GM23248 (cell line): ENCODE measurements at regions not wholly inside any gene's neighbourhood (a gene's known extent, or its start where the extent isn't known, plus 50 kb on each side); places are given as distances from the start of the nearest gene placed in this dataset.

Source experiments
- DNase-seq: peaks from one replicate; pipeline ENCODE4 v3.0.0-alpha.2; 2015
- H2AFZ ChIP-seq: fragments of 200-600 bp; sonication (generic); 2 replicates; pipeline ENCODE4 v1.6.1; 2016; ENCODE audit warnings: antibody characterized with exemption
- H3F3A ChIP-seq: fragments of 200-600 bp; sonication (generic); 2 replicates; pipeline ENCODE4 v1.6.1; 2016; ENCODE audit warnings: mild to moderate bottlenecking, antibody characterized with exemption, mixed run types; ENCODE audit not compliant: insufficient read depth
- H3K27ac ChIP-seq: fragments of 200-600 bp; sonication (generic); 2 replicates; pipeline ENCODE4 v1.5.1; 2016; ENCODE audit warnings: mild to moderate bottlenecking
- H3K27me3 ChIP-seq: fragments of 200-600 bp; sonication (generic); replicated peaks from 2 replicates; pipeline ENCODE4 v1.6.1; 2016; ENCODE audit warnings: mild to moderate bottlenecking; ENCODE audit not compliant: insufficient read depth
- H3K36me3 ChIP-seq: fragments of 200-600 bp; sonication (generic); 2 replicates; pipeline ENCODE4 v1.6.1; 2016; ENCODE audit warnings: low read depth, mild to moderate bottlenecking
- H3K4me1 ChIP-seq: fragments of 200-600 bp; sonication (generic); 2 replicates; pipeline ENCODE4 v1.6.1; 2016; ENCODE audit warnings: mild to moderate bottlenecking; ENCODE audit not compliant: insufficient read depth
- H3K4me2 ChIP-seq: fragments of 200-600 bp; sonication (generic); one replicate; pipeline ENCODE4 v1.6.1; 2016; ENCODE audit warnings: mild to moderate bottlenecking; ENCODE audit not compliant: unreplicated experiment
- H3K4me3 ChIP-seq: fragments of 200-600 bp; sonication (generic); 2 replicates; pipeline ENCODE4 v1.5.1; 2016; ENCODE audit warnings: mild to moderate bottlenecking
- H3K79me2 ChIP-seq: fragments of 200-600 bp; sonication (generic); 2 replicates; pipeline ENCODE4 v1.6.1; 2016; ENCODE audit warnings: mild to moderate bottlenecking; ENCODE audit not compliant: insufficient read depth
- H3K9ac ChIP-seq: fragments of 200-600 bp; sonication (generic); 2 replicates; pipeline ENCODE4 v1.6.1; 2016; ENCODE audit warnings: mild to moderate bottlenecking
- H3K9me2 ChIP-seq: fragments of 200-600 bp; sonication (generic); 2 replicates; pipeline ENCODE4 v1.6.1; 2016; ENCODE audit warnings: mixed run types, mild to moderate bottlenecking, moderate library complexity; ENCODE audit not compliant: insufficient read depth
- H3K9me3 ChIP-seq: fragments of 200-600 bp; sonication (generic); one replicate; pipeline ENCODE4 v1.6.1; 2017; ENCODE audit warnings: low read depth
- H4K20me1 ChIP-seq: fragments of 200-600 bp; sonication (generic); 2 replicates; pipeline ENCODE4 v1.6.0; 2016; ENCODE audit not compliant: insufficient read depth
- EZH2 ChIP-seq: fragments of 200-600 bp; sonication (generic); IDR thresholded peaks from 2 replicates; pipeline ENCODE4 v1.6.1; 2018; ENCODE audit warnings: antibody characterized with exemption, mild to moderate bottlenecking; ENCODE audit not compliant: insufficient read depth, poor library complexity, severe bottlenecking
- EZH2phosphoT487 ChIP-seq: fragments of 200-600 bp; sonication (generic); IDR thresholded peaks from 2 replicates; pipeline ENCODE4 v1.6.1; 2018; ENCODE audit warnings: antibody characterized with exemption, moderate library complexity, mild to moderate bottlenecking, low read depth; ENCODE audit not compliant: insufficient read depth
- WGBS, 2 experiments: methylation state at CpG; one replicate each; pipeline ENCODE4 v1.1.6; 2015 to 2017; ENCODE audit warnings: low lambda C conversion rate in 2 of 2, low coverage in 1 of 2; ENCODE audit errors: missing lambda C conversion rate in 2 of 2; 5-methylcytosine and 5-hydroxymethylcytosine counted together
- in situ Hi-C: fragments of 300-500 bp; cut with MboI; formaldehyde crosslinking; loops from 2 replicates; pipeline ENCODE4 v1.15.0; 2020

GRCh38 chr16:63096857-63097256, 1060.6 kb upstream of the CDH8 start:
- no peaks in the 10 kb centered on the region for H3K27me3 ChIP-seq
- no peaks in the 10 kb centered on the region for H3K9me3 ChIP-seq
- H3K4me1 ChIP-seq, result no peaks in the 10 kb centered on the region
- H3F3A ChIP-seq, result no peaks in the 10 kb centered on the region
- no peak overlapping the region for H3K27ac ChIP-seq
- H3K9me2 ChIP-seq, result no peaks in the 10 kb centered on the region; the same call in 1 of the 2 replicates
- no peak overlapping the region for H3K4me3 ChIP-seq
- no peak overlapping the region for H3K9ac ChIP-seq
- H3K4me2 ChIP-seq, result no peak overlapping the region
- 41 to 45% methylated on average over 5 of the region's 5 CpGs for WGBS, 2 experiments
- no peak overlapping the region for H2AFZ ChIP-seq
- DNase-seq, result no peak
- H3K79me2 ChIP-seq, result no peaks in the 10 kb centered on the region
- H4K20me1 ChIP-seq, result no peaks in the 10 kb centered on the region
- no peak for TF ChIP-seq EZH2phosphoT487
- TF ChIP-seq EZH2, result no peak
- in situ Hi-C loops, result no loop called here
- H3K36me3 ChIP-seq, result no peaks in the 10 kb centered on the region

- no peaks in the 10 kb centered on the region for H3K4me1 ChIP-seq
- H3K27ac ChIP-seq, result no peak overlapping the region
- no peaks in the 10 kb centered on the region for H3K36me3 ChIP-seq
- DNase-seq, result no peak
- H3K79me2 ChIP-seq, result no peaks in the 10 kb centered on the region
- no peak overlapping the region for H3K4me3 ChIP-seq
- no peaks in the 10 kb centered on the region; the same call in 1 of the 2 replicates for H3K9me2 ChIP-seq
- H3K4me2 ChIP-seq, result no peak overlapping the region
- H3K9ac ChIP-seq, result no peak overlapping the region
- H3F3A ChIP-seq, result no peaks in the 10 kb centered on the region
- no peaks in the 10 kb centered on the region for H3K27me3 ChIP-seq
- H2AFZ ChIP-seq, result no peak overlapping the region
- H4K20me1 ChIP-seq, result no peaks in the 10 kb centered on the region
- in situ Hi-C loops, result no loop called here
- TF ChIP-seq EZH2, result no peak
- TF ChIP-seq EZH2phosphoT487, result no peak
- H3K9me3 ChIP-seq, result no peaks in the 10 kb centered on the region
Observed at GRCh38 chr16:63092736-63093135, 1056.5 kb upstream of the CDH8 start.

- H2AFZ ChIP-seq, result no peak overlapping the region
- in situ Hi-C loops, result no loop called here
- no peaks in the 10 kb centered on the region for H4K20me1 ChIP-seq
- no peak overlapping the region for H3K4me3 ChIP-seq
- H3K9me3 ChIP-seq, result no peaks in the 10 kb centered on the region
- no peaks in the 10 kb centered on the region for H3K79me2 ChIP-seq
- no peak for TF ChIP-seq EZH2
- TF ChIP-seq EZH2phosphoT487, result no peak
- H3K36me3 ChIP-seq, result no peaks in the 10 kb centered on the region
- no peak overlapping the region for H3K9ac ChIP-seq
- no peaks in the 10 kb centered on the region for H3K27me3 ChIP-seq
- 6 to 13% methylated on average over 2 of the region's 2 CpGs for WGBS, 2 experiments
- H3K4me2 ChIP-seq, result no peak overlapping the region
- no peak for DNase-seq
- H3F3A ChIP-seq, result no peaks in the 10 kb centered on the region
- no peaks in the 10 kb centered on the region for H3K9me2 ChIP-seq
- H3K4me1 ChIP-seq, result no peaks in the 10 kb centered on the region
- H3K27ac ChIP-seq, result no peak overlapping the region
Observed at GRCh38 chr16:63082101-63082500, 1045.9 kb upstream of the CDH8 start.

GRCh38 chr16:63080746-63081145, 1044.5 kb upstream of the CDH8 start:
- Histone ChIP-seq H3K9me3 (no peaks in the 10 kb centered on the region), H3K4me3 (no peak overlapping the region), H3K9ac (no peak overlapping the region), H3K79me2 (no peaks in the 10 kb centered on the region), H3K4me2 (no peak overlapping the region), H3K9me2 (no peaks in the 10 kb centered on the region), H3K27ac (no peak overlapping the region), H3K4me1 (no peaks in the 10 kb centered on the region), H3K27me3 (no peaks in the 10 kb centered on the region), H2AFZ (no peak overlapping the region), H4K20me1 (no peaks in the 10 kb centered on the region), H3K36me3 (no peaks in the 10 kb centered on the region), H3F3A (no peaks in the 10 kb centered on the region)
- no peak for TF ChIP-seq EZH2
- TF ChIP-seq EZH2phosphoT487, result no peak
- in situ Hi-C loops, result no loop called here
- DNase-seq, result no peak
- 3 to 22% methylated on average over 1 of the region's 1 CpG for WGBS, 2 experiments

GRCh38 chr16:63069047-63069446, 1032.8 kb upstream of the CDH8 start:
- Histone ChIP-seq H3K9me3 (no peaks in the 10 kb centered on the region), H3K9ac (no peak overlapping the region), H3K4me3 (no peak overlapping the region), H3K4me2 (no peak overlapping the region), H3K36me3 (no peaks in the 10 kb centered on the region), H3K9me2 (no peaks in the 10 kb centered on the region), H2AFZ (no peak overlapping the region), H3F3A (no peaks in the 10 kb centered on the region), H3K4me1 (no peaks in the 10 kb centered on the region), H3K27me3 (no peaks in the 10 kb centered on the region), H3K79me2 (no peaks in the 10 kb centered on the region), H4K20me1 (no peaks in the 10 kb centered on the region), H3K27ac (no peak overlapping the region)
- DNase-seq, result no peak
- TF ChIP-seq EZH2phosphoT487, result no peak
- TF ChIP-seq EZH2, result no peak
- WGBS, 2 experiments, result 13 to 16% methylated on average over 4 of the region's 4 CpGs
- in situ Hi-C loops, result no loop called here
